ENCODE measurements at regions not wholly inside any gene's neighbourhood (a gene's known extent, or its start where the extent isn't known, plus 50 kb on each side); places are given as distances from the start of the nearest gene placed in this dataset.

DNA sequence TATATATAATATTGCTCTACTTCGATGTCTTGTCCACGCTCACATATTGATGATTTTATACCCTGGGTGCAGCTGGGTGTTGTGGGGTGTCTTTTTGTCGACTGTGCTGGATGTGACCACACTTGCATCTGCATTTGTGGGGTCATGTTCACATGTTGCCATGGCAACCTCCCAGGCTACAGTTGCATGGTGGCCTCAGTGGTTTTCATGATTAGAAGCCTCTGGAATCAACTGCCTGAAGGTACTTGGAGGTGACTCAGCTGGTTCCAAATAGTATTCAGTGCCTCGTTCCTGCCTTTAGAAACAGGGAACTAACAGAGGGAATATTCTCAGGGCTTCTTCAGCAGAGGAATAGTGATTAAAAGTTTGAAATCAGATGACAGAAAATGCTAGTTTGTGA lies 166.3 kb upstream of the NYAP2 start:
- DNase-seq (ENCODE audit: low spot score) (no peak), FAIRE-seq (no peak), ATAC-seq (no peak)
- in situ Hi-C loops (cut with HindIII; ENCODE audit: extremely low pct_ligation_motif_present, low pct_unique_long_range_greater_than_20kb) (no loop called here), intact Hi-C loops (cut with micrococcal nuclease; ENCODE audit: unreplicated experiment) (no loop called here)
- Histone ChIP-seq H3K9ac (ENCODE audit: insufficient read depth, low read depth, low read length) (no peak overlapping the region), H3K4me3 (replicated peaks in 1 of 3; ENCODE audit: insufficient read depth in 1 of 3, low read depth in 2 of 3, low read length in 3 of 3) (no peak overlapping the region), H3K9me3 (ENCODE audit: low read length) (no peaks in the 10 kb centered on the region), H3K4me2 (ENCODE audit: low read depth, low read length) (no peak overlapping the region), H3K27me3 (ENCODE audit: control insufficient read depth in 1 of 2, insufficient read depth in 2 of 2, low read length in 2 of 2) (no peaks in the 10 kb centered on the region), H3K36me3 (replicated peaks in 1 of 2; ENCODE audit: control insufficient read depth in 1 of 2, insufficient read depth in 2 of 2, low read length in 2 of 2) (no peaks in the 10 kb centered on the region), H3K79me2 (ENCODE audit: insufficient read depth, low read length) (no peaks in the 10 kb centered on the region), H3K4me1 (ENCODE audit: insufficient read depth, low read length) (no peaks in the 10 kb centered on the region), H2AFZ (ENCODE audit: low read length) (no peak overlapping the region), H4K20me1 (ENCODE audit: insufficient read depth, low read length) (no peaks in the 10 kb centered on the region), H3K27ac (ENCODE audit: extremely low read length, insufficient read depth, low read length) (no peak overlapping the region)
- 15% methylated on average over 4 of the region's 4 CpGs for WGBS (ENCODE audit: low lambda C conversion rate)
- CTCF ChIA-PET (ENCODE audit: low intra/inter-chr PET ratio, low total read pairs), result no interaction called here
- BruUV-seq (replicated peaks), result no TSS peak
- TF ChIP-seq ZNF44 (CRISPR knock-in tag; IDR thresholded peaks at IDR 0.05) (no peak), ZNF558 (CRISPR knock-in tag; IDR thresholded peaks at IDR 0.05; ENCODE audit: borderline replicate concordance) (no peak), ZNF12 (CRISPR knock-in tag; IDR thresholded peaks at IDR 0.05) (no peak), SMARCE1 (IDR thresholded peaks at IDR 0.05; ENCODE audit: borderline replicate concordance) (no peak), PLRG1 (conservative IDR thresholded peaks at IDR 0.05) (no peak), DBP (CRISPR knock-in tag; IDR thresholded peaks at IDR 0.05; ENCODE audit: not compliant biosample characterization) (no peak), ZNF275 (CRISPR knock-in tag; IDR thresholded peaks at IDR 0.05; ENCODE audit: borderline replicate concordance) (no peak), GZF1 (CRISPR knock-in tag; IDR thresholded peaks at IDR 0.05) (no peak), ZNF160 (CRISPR knock-in tag; IDR thresholded peaks at IDR 0.05) (no peak), ZNF800 (CRISPR knock-in tag; IDR thresholded peaks at IDR 0.05) (no peak), ZNF609 (CRISPR knock-in tag; IDR thresholded peaks at IDR 0.05; ENCODE audit: borderline replicate concordance) (no peak), ZSCAN31 (CRISPR knock-in tag; IDR thresholded peaks at IDR 0.05; ENCODE audit: low read depth) (no peak), FOXK2 (IDR thresholded peaks at IDR 0.05) (no peak)
- TF ChIP-seq, protein P1, sequence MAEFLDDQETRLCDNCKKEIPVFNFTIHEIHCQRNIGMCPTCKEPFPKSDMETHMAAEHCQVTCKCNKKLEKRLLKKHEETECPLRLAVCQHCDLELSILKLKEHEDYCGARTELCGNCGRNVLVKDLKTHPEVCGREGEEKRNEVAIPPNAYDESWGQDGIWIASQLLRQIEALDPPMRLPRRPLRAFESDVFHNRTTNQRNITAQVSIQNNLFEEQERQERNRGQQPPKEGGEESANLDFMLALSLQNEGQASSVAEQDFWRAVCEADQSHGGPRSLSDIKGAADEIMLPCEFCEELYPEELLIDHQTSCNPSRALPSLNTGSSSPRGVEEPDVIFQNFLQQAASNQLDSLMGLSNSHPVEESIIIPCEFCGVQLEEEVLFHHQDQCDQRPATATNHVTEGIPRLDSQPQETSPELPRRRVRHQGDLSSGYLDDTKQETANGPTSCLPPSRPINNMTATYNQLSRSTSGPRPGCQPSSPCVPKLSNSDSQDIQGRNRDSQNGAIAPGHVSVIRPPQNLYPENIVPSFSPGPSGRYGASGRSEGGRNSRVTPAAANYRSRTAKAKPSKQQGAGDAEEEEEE (CRISPR knock-in tag; IDR thresholded peaks at IDR 0.05; ENCODE audit: borderline replicate concordance), result no peak
- TF ChIP-seq, protein P2, sequence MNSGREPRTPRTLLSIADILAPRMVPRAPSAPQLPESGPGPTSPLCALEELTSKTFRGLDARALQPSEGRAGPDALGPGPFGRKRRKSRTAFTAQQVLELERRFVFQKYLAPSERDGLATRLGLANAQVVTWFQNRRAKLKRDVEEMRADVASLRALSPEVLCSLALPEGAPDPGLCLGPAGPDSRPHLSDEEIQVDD (CRISPR knock-in tag; IDR thresholded peaks at IDR 0.05; ENCODE audit: borderline replicate concordance), result no peak
- POLR2A ChIA-PET, result no interaction called here
